ENCODE measurements at regions not wholly inside any gene's neighbourhood (a gene's known extent, or its start where the extent isn't known, plus 50 kb on each side); places are given as distances from the start of the nearest gene placed in this dataset.

DNA sequence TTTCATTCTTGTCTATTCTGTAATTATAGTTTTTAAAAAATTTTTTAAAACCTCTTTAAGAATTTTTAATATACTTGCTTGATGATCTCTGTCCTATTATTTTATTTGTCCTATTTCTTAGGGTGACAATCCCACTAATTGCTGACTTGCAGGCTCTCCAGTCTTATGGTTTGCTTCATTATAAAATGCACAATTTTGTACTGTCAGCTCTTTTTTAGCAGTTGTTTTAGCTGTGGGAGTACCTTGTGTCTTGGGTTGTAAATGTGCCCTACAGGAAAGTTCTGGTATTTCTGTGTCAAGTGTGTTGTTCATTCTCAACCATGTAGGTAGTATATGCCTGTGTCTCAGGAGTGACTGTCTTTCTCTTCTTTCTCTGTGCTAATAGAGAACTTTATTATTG, 118.2 kb upstream of the IL15 start:
- TF ChIP-seq EZH2phosphoT487 (IDR thresholded peaks at IDR 0.05; ENCODE audit: low read depth, severe bottlenecking, unreplicated experiment) (no peak), EZH2 (IDR thresholded peaks at IDR 0.05; ENCODE audit: borderline replicate concordance) (no peak)
- TF ChIP-seq, protein P1, sequence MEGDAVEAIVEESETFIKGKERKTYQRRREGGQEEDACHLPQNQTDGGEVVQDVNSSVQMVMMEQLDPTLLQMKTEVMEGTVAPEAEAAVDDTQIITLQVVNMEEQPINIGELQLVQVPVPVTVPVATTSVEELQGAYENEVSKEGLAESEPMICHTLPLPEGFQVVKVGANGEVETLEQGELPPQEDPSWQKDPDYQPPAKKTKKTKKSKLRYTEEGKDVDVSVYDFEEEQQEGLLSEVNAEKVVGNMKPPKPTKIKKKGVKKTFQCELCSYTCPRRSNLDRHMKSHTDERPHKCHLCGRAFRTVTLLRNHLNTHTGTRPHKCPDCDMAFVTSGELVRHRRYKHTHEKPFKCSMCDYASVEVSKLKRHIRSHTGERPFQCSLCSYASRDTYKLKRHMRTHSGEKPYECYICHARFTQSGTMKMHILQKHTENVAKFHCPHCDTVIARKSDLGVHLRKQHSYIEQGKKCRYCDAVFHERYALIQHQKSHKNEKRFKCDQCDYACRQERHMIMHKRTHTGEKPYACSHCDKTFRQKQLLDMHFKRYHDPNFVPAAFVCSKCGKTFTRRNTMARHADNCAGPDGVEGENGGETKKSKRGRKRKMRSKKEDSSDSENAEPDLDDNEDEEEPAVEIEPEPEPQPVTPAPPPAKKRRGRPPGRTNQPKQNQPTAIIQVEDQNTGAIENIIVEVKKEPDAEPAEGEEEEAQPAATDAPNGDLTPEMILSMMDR (IDR thresholded peaks at IDR 0.05; ENCODE audit: poor library complexity), result no peak
